CD4-positive, alpha-beta T cell treated with Interleukin-4 for 4 hours (primary cell): ENCODE measurements at regions not wholly inside any gene's neighbourhood (a gene's known extent, or its start where the extent isn't known, plus 50 kb on each side); places are given as distances from the start of the nearest gene placed in this dataset.
"Not testable (repeated sequence)": the region's sequence is repeated elsewhere in the genome, so short reads cannot be mapped to it uniquely, and the experiment has no call there.

Source experiments
- DNase-seq: peaks from one replicate; pipeline ENCODE4 v3.0.0-alpha.2; 2020

DNA sequence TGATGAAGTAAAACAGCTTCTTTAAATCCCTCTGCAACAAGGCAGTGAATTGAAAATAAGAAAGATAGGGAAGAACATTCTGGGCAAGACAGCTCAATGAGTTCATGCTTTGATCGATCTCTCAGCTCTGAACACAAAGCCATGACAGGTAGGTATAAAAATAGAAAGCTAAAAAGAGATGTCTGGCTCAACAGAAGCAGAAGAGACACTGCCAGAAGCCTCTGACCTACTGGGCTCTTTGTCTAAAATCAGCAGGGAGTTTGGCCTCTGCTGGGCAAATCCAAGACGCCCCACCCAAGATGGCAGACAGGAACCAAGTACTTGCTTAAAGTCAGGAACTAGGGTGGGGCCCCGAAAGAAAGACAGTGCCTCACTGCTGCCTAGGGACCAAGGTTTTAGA, 2684.1 kb upstream of the TPTE start:
- not testable (repeated sequence) for DNase-seq

- not testable (repeated sequence) for DNase-seq
Measured at GRCh38 chr21:7853426-7853825, 2668.0 kb upstream of the TPTE start.

DNA sequence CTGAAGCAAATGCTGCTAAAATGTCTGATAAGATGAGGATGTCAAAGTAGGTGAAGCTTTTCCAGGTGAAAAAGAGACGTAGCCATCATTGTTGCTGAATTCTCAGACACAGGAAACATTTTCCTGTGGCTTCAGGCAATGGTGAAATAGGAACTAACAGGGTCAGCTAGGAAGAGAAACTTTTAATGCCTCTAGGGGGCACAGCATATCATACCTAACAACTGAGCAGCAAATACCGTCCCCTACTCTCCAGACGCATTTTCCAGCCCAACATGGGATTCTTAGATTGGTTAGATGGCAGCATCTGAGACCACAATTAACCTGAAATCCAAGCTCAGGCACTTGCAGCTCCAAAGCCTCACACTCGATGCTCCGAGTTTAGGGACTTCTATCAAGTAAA, 2667.5 kb upstream of the TPTE start:
- DNase-seq = not testable (repeated sequence)
